ENCODE measurements at regions not wholly inside any gene's neighbourhood (a gene's known extent, or its start where the extent isn't known, plus 50 kb on each side); places are given as distances from the start of the nearest gene placed in this dataset.

DNA sequence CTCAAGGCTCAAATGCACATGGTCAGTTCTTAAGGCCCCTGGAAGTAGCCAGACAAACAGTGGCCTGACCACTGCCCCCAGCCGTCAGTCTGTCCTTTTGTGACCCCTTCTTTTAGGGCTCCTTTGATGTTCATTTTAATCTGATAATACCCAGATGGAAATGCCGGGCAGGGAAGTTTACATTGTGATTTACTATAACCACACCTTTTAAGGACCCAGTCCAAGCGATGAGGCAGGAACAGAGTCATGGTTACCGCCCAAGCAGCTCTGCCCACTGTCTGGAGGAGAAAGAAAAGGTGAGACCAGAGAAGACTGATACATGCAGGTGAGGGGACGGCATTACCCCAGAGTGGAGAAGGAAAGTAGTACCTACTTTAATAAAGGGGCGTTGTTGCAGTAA is 110.6 kb downstream of the PLEKHG1 start:
- no peak overlapping the region for H3K4me3 ChIP-seq (ENCODE audit: low read depth, low read length)
- TF ChIP-seq, protein P1, sequence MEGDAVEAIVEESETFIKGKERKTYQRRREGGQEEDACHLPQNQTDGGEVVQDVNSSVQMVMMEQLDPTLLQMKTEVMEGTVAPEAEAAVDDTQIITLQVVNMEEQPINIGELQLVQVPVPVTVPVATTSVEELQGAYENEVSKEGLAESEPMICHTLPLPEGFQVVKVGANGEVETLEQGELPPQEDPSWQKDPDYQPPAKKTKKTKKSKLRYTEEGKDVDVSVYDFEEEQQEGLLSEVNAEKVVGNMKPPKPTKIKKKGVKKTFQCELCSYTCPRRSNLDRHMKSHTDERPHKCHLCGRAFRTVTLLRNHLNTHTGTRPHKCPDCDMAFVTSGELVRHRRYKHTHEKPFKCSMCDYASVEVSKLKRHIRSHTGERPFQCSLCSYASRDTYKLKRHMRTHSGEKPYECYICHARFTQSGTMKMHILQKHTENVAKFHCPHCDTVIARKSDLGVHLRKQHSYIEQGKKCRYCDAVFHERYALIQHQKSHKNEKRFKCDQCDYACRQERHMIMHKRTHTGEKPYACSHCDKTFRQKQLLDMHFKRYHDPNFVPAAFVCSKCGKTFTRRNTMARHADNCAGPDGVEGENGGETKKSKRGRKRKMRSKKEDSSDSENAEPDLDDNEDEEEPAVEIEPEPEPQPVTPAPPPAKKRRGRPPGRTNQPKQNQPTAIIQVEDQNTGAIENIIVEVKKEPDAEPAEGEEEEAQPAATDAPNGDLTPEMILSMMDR (IDR thresholded peaks at IDR 0.05; ENCODE audit: low read depth, low read length, missing control alignments): no peak
- no peak for DNase-seq (ENCODE audit: low read depth)

DNA sequence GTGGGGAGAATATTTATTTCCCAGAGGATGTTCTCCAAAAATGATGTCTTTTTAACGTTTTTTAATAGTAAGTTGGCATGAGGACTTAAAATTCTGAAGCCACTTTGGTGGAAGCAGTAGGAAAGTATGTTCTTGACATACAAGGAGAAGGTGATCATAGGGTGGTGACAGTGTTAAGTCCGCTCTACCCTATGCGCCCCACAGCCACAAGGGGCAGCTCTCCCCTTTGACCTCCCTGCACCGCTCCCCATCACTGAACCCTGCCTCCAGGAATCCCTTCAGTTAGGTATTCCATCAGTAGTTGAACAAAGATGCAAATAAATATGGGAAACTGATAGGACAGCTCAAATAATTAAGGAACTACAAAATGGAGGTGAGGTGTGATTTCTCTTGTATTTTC is 111.4 kb downstream of the PLEKHG1 start:
- DNase-seq (ENCODE audit: low read depth): no peak
- H3K4me3 ChIP-seq (ENCODE audit: low read depth, low read length): no peak overlapping the region
- TF ChIP-seq, protein P1 (IDR thresholded peaks at IDR 0.05; ENCODE audit: low read depth, low read length, missing control alignments): no peak

DNA sequence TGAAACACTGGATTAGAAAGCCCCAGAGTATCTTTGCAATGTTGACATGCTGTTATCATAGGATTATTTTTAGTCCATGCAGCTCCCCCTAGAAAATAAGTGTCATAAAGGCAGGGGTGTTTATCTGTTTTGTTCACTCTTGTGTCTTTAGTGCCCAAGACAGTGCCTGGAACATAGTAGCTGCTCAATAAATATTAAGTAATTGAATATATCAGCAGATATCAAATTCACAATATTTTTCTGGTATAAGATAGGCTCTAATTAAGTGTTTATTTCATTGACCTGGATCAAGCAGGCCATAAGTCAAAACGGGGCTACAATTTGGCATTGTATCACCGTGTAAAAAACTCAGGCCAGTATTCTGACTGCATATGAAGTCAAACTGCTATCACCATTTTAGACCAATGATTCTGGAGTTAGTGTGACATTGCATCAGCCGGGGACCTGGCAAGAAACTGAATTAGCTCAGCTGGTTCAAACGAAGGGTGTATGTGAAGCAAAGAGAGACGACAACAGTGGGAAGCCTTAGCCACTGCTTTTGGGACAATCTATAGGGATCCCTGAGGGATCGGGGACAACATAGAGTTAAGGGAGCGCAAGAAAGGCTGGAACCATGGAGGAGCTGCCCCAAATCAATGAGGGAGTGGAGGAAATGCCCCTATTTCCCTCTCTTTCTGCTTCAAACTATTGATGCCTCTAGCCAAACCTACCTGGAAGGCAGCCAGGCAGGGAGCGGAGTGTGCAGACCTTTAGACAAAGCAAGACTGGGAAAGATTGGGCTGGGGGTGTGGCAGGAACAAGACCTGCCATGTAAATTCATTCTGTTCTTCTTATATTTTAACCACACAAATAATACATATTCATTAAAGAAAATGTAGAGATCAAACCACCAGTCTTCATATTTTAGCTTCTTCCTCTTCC is 112.2 kb downstream of the PLEKHG1 start:
- TF ChIP-seq, protein P1 (IDR thresholded peaks at IDR 0.05; ENCODE audit: low read depth, low read length, missing control alignments): no peak
- no peak for DNase-seq (ENCODE audit: low read depth)
- no peak overlapping the region for H3K4me3 ChIP-seq (ENCODE audit: low read depth, low read length)

DNA sequence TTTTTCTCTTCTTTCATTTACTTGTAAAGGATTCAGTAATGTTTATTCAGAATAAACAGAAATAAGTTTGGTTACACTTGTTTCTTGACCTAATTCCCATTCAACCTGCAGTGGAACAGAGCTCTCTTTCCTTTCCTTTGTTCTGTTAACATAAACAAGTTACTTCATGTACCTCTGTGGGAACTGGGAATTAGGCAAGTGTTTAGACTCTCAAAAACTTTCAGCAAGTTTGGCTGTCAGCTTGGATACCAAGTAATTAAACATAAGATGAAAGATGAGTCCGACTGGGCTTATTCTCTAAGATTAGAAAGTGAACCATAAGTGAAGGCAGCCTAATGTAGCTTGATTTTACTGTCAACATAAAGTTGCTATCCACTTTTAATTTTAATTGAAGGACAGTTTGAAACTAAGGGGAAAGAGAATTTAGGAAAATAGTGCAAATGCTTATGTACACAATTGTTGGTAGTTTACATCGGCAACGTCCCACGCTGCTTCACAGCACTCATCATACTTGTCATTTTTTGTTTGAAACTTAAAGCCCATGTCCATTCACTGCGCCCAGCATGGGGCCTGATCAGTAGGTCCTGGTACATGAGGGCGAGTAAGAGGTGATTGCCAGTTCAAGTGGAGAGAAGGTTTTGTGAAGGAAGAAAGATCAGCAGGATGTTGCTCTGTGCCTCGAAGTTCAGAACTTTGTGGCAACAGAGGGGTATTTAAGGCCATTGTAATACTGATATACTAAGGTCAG is 113.0 kb downstream of the PLEKHG1 start:
- TF ChIP-seq, protein P1 (IDR thresholded peaks at IDR 0.05; ENCODE audit: low read depth, low read length, missing control alignments): no peak
- no peak for DNase-seq (ENCODE audit: low read depth)
- H3K4me3 ChIP-seq (ENCODE audit: low read depth, low read length): no peak overlapping the region

DNA sequence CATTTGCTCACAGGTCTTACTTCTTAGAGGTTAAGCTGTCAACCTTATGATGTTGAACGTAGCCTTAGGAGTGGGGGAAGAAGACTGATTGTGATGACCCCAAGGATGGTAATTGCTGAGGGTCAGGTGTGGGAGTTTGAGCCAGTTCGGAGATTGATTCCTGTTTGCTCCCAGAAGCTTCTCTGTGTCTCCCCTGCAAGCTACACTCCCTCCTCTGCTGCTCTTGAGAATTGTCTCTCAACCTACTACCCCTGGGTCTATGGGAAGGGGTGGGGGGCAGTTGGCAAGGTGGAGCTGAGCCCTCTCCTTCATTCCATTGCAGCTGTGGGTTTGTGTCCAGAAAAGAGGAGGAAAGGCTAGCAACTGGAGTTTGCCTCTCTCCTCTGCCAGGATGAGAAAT is 113.8 kb downstream of the PLEKHG1 start:
- DNase-seq (ENCODE audit: low read depth): no peak
- TF ChIP-seq, protein P1 (IDR thresholded peaks at IDR 0.05; ENCODE audit: low read depth, low read length, missing control alignments): no peak
- H3K4me3 ChIP-seq (ENCODE audit: low read depth, low read length): no peak overlapping the region

DNA sequence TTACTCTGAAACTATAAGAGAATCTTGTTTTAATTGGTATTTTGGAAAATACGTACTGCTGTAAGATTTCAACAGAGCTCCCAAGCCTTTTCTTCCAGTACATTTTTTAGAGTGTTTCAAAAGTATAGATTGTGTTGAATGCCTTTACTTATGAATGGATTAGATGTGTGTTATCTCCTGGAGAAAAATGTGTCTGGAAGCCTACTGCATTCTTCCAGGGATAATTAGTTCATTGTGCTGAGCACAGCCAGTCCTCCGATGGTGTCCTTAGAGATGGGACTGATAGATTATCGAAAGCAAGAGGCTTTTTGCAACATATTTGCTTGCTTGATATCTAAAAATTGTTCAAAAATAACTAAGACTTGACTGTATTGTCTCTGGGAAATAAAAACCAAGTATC is 114.2 kb downstream of the PLEKHG1 start:
- no peak overlapping the region for H3K4me3 ChIP-seq (ENCODE audit: low read depth, low read length)
- DNase-seq (ENCODE audit: low read depth): no peak
- TF ChIP-seq, protein P1 (IDR thresholded peaks at IDR 0.05; ENCODE audit: low read depth, low read length, missing control alignments): no peak

All from GM12864 (cell line).